HG03108 (cell line): ENCODE measurements at regions not wholly inside any gene's neighbourhood (a gene's known extent, or its start where the extent isn't known, plus 50 kb on each side); places are given as distances from the start of the nearest gene placed in this dataset.
"Not testable (repeated sequence)": the region's sequence is repeated elsewhere in the genome, so short reads cannot be mapped to it uniquely, and the experiment has no call there.

ENCODE experiments used
- ATAC-seq: cut with Tn5 transposase; IDR thresholded peaks from one replicate; pipeline ENCODE4 v1.9.1; 2021; ENCODE audit warnings: moderate library complexity; ENCODE audit not compliant: unreplicated experiment

- no peak for ATAC-seq
These were observed 324.8 kb upstream of the MEIS1 start for GRCh38 chr2:66110086-66110485.

DNA sequence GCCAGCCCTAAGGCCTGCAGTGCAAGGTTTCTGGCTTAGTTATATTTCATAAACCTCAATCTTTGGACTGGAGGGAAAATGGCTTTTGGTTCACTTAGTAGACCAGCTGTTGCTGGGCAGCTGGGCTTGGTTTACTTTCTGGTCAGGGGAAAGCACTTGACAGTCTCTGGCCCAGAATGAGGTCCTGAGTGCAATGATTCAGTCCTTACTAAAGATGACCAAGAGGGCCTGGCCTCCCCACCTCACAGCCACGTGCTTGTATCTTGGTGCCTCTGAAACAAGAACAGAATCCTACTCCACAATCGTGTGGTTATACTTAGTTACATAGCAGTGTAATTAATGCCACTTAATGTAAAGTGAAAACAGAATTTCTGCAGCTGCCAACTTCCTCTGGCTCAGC is 325.5 kb upstream of the MEIS1 start:
- ATAC-seq = no peak

DNA sequence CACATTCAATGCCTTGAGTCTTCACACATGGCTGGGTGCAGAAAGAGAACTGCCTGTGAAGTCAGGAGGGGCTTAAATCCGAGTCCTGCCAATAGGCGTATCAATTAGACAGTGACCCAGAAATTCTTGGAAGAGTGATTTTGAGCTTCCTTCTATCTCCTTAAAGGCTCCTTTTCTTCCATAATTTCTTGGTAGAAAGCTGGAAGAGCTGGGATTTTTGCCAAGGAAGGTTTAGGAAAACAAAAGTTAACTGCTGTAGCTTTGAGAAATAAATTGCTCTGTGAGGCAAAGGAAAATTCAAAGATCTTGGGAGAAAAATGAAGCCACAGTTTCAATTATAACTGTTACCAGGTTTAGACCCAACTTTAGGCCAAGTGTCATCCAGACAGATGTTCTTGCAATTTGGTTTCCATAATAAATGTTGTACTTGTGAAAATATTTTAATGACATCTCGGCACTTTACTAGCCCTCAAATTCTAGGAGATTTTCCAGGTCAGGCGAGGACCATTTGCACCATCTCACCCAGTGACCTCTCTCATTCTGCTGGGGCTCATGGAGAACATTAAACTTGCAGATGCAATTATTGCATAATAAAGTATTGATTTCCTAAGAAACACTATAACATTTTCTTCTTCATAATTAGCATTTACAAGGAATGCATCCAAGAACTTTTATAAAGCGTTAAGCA is 329.7 kb upstream of the MEIS1 start:
- ATAC-seq = no peak

- no peak for ATAC-seq
These were observed 331.3 kb upstream of the MEIS1 start for GRCh38 chr2:66103581-66103980.

DNA sequence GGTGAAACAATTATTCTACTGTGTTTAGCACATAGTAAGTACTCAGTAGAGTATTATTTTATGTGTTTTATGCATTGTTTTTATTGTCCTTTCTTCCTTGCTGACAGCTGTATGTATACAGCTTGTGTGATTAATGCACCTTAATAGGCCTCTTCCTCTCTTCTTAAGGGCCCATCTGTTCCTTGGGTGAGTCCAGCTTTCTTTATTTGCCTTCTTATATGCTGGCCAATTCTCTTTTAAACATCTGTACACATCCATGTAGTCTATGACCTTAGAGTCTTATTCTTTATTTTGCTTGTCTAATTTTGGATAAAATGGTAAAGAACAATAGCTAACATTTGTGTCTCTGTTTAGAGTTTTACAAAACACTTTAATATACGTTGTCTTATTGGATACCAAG is 333.7 kb upstream of the MEIS1 start:
- ATAC-seq = no peak

- no peak for ATAC-seq
These were observed 339.0 kb upstream of the MEIS1 start for GRCh38 chr2:66095820-66096345.

DNA sequence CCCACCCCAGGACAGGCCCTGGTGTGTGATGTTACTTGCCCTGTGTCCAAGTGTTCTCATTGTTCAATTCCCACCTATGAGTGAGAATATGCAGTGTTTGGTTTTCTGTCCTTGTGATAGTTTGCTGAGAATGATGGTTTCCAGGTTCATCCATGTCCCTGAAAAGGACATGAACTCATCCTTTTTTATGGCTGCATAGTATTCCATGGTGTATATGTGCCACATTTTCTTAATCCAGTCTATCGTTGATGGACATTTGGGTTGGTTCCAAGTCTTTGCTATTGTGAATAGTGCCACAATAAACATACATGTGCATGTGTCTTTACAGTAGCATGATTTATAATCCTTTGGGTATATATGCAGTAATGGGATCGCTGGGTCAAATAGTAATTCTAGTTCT is 340.2 kb upstream of the MEIS1 start:
- not testable (repeated sequence) for ATAC-seq

DNA sequence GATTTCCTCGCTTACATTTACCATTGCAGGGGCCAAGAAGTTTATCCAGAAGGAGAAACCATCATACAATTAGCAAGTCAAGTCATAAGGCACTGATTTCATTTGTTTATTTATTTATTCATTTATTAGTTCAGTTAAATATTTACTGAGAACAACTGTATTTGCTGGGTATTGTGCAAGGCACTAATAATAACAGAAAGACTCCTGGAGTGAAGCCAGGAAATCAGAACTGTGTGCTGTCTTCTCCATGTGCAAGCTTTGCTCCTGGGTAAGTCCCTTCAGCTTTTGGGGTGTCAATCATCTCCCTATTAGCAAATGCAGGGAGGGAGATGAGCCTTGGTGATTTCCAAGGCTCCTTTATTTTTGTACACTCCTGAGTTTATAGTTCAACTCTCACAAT is 341.6 kb upstream of the MEIS1 start:
- no peak for ATAC-seq

DNA sequence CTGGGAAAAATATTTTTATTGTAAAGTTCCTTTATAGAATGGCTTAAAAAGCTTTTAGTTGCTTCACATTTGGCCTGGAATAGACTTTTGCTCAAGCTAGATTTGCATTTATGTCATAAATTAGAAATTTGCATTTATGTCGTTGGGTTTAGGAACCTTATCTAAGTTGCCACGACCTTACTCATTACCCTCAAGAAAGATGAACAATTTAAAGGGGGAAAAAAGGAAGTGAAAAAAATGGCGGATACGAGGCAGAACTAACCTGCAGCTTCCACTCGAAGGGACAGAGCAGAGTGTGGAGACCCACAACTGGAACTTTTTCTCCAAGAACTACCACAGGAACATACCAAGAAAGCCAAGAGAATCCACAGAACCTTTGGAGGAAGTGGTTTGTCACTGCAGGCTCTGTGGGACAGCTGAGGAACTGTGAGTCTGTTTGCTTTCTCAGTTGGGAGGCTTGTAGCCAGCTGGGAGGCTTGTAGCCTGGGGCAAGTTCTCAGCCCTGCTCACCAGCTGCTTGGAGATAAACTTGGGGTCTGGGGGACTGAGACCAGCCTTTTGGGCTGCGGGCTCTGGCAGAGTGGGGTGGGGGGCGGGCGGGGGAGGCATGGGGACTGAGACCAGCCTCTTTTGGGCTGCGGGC is 349.9 kb upstream of the MEIS1 start:
- ATAC-seq = no peak

DNA sequence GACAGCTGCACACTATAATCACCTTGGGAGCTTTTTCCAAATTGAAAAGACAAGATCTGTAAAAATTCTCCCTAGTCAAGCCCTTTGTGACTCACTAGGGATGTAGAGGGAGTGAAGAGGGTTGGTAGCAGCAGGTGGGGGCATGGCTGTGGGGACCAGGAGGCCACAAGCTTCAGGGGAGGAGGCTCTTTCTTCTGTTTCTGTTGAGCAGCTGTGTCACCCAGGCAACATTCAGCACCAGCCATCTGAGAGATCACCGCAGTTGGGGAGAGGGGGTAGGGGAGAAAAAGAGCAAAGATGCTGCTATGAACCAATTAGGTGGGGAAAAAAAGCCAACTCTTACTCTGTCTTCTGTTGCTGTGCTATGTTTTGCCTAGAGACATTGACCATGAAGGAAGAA is 352.3 kb upstream of the MEIS1 start:
- no peak for ATAC-seq

GRCh38 chr2:66080127-66080526 is 354.8 kb upstream of the MEIS1 start:
- no peak for ATAC-seq

- no peak for ATAC-seq
These were observed 361.8 kb upstream of the MEIS1 start for GRCh38 chr2:66073172-66073571.

GRCh38 chr2:66070721-66071602 is 364.0 kb upstream of the MEIS1 start:
- no peak for ATAC-seq

DNA sequence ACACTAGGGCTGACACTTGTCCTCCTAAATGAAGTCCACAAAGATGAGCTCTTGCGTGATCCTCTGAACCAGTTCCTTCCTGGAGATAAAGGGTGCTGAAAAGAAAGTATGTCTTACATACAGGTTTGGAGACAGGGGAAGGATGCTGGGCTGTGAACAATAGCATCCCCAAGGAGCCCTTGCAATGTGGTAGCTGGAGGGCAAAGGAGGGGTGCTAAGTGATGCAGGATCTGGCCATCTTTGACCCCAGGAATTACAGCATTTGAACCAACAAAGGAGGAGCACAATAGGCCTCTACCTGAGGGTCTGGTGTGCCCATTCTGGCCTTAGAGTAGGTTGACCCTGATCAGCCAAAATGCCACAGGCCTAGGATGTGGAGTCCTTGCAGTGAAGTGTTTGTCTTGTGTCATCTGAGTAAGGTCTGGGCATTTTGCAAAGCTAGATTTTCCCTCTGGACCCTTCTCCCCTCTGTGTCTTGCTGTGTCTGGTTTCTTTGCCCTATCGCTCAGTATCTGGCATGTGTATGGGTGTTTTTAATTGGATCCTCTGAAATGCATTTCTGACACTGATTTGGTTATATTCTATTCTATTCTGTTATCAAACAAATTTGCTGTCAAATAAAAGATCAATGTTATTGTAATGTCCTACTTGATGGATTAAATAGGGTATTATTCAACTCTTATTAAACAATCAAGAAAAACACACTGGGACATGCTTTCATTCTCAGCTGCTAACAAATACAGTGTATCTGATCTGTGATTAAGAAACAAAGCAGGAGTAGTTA is 364.8 kb upstream of the MEIS1 start:
- ATAC-seq = no peak

DNA sequence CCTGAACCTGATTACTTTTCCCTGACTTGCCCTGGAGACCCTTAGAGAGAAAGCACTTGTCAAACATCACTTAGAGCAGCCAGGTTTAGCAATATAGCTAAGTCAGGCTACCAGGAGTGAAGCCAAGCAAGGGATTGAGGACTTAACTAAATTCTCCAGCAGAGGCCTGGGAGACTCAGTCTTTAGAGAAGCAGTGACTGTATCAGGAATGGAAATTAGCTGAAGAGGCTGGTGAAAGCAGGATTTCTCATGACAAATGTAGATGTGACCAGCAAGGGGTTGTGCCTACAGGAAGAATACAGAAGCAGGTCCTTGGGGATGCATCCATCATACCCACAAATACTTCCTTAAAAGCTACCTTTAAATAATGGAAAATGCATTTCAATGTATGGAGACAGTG is 368.9 kb upstream of the MEIS1 start:
- no peak for ATAC-seq

DNA sequence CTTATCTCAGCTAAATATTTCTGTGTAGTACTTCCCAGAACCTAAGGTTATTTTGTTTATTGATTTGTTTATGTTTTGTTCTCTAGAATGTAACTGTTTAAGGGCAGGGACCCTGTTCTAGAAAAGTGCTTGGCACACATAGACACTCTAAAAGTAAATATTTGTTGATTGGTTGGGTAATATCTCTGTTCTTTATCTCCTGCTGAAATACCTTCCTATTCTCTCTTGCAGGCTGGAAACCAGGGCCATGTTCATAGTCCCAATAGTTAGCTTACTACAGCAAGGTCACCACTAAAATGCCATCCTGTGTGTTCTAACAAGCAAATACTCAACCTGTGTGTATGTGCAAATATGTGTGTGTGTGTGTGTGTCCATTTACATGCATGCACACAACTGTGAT is 375.6 kb upstream of the MEIS1 start:
- no peak for ATAC-seq

GRCh38 chr2:66058675-66059074 is 376.2 kb upstream of the MEIS1 start:
- no peak for ATAC-seq

GRCh38 chr2:66057844-66058243 is 377.1 kb upstream of the MEIS1 start:
- no peak for ATAC-seq

GRCh38 chr2:66050392-66050791 is 384.5 kb upstream of the MEIS1 start:
- ATAC-seq = no peak

DNA sequence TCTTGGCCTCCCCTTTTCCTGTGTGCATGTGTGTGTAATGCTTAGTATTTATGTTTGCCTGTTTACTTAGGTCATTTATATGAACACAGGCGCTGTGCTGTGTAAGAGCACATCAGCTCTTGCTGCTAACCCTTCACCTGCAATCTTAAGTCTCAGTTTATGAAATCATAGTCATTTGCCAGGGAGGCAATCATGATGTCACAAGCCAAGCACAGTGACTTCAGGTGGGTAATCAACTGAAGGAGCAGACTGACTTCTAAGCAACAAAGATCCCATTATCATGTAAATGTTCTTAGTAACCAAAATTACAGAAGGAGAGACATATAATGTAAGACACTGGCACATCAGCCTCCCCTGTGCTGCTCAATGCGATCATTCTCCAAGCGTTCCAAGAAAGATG is 386.3 kb upstream of the MEIS1 start:
- no peak for ATAC-seq
